HEK293 (cell line): ENCODE measurements at regions not wholly inside any gene's neighbourhood (a gene's known extent, or its start where the extent isn't known, plus 50 kb on each side); places are given as distances from the start of the nearest gene placed in this dataset.

ENCODE experiments used
- CTCF ChIP-seq: fragments of 450-650 bp; formaldehyde crosslinking; IDR thresholded peaks from 2 replicates; pipeline ENCODE4 v1.5.1; 2016; ENCODE audit warnings: missing biosample characterization, missing genetic modification characterization
- PBX3 ChIP-seq: sonication (generic); formaldehyde crosslinking; IDR thresholded peaks from 2 replicates; pipeline ENCODE4 v1.8.1; 2022; ENCODE audit warnings: mild to moderate bottlenecking, moderate library complexity, missing genetic modification reagents
- ZBTB10 ChIP-seq: fragments of 450-650 bp; formaldehyde crosslinking; IDR thresholded peaks from 2 replicates; pipeline ENCODE4 v1.5.1; 2016; ENCODE audit warnings: missing biosample characterization, missing genetic modification characterization
- ZBTB17 ChIP-seq: fragments of 450-650 bp; formaldehyde crosslinking; IDR thresholded peaks from 2 replicates; pipeline ENCODE4 v1.5.1; 2016; ENCODE audit warnings: missing biosample characterization, missing genetic modification characterization
- ZIC2 ChIP-seq: fragments of 450-650 bp; formaldehyde crosslinking; IDR thresholded peaks from 2 replicates; pipeline ENCODE4 v1.5.1; 2016; ENCODE audit warnings: missing biosample characterization, missing genetic modification characterization
- ZNF132 ChIP-seq: fragments of 450-650 bp; formaldehyde crosslinking; IDR thresholded peaks from 2 replicates; pipeline ENCODE4 v1.5.1; 2017; ENCODE audit warnings: missing biosample characterization, missing genetic modification characterization, borderline replicate concordance
- ZNF169 ChIP-seq: fragments of 450-650 bp; formaldehyde crosslinking; IDR thresholded peaks from 2 replicates; pipeline ENCODE4 v1.5.1; 2016; ENCODE audit warnings: missing biosample characterization, missing genetic modification characterization
- ZNF24 ChIP-seq: fragments of 450-650 bp; formaldehyde crosslinking; IDR thresholded peaks from 2 replicates; pipeline ENCODE4 v1.5.1; 2016; ENCODE audit warnings: missing biosample characterization, missing genetic modification characterization
- ZNF398 ChIP-seq: fragments of 450-650 bp; formaldehyde crosslinking; IDR thresholded peaks from 2 replicates; pipeline ENCODE4 v1.5.1; 2017; ENCODE audit warnings: missing biosample characterization, missing genetic modification characterization
- ZNF48 ChIP-seq: fragments of 450-650 bp; formaldehyde crosslinking; IDR thresholded peaks from 2 replicates; pipeline ENCODE4 v1.5.1; 2016; ENCODE audit warnings: missing biosample characterization, missing genetic modification characterization
- ZNF555 ChIP-seq: fragments of 450-650 bp; formaldehyde crosslinking; conservative IDR thresholded peaks from 2 replicates; pipeline ENCODE4 v1.5.1; 2017; ENCODE audit warnings: missing biosample characterization, mild to moderate bottlenecking, missing genetic modification characterization, inconsistent platforms
- ZNF670 ChIP-seq: fragments of 450-650 bp; formaldehyde crosslinking; IDR thresholded peaks from 2 replicates; pipeline ENCODE4 v1.5.1; 2016; ENCODE audit warnings: missing biosample characterization, missing genetic modification characterization, low read depth
- ZNF777 ChIP-seq: fragments of 450-650 bp; formaldehyde crosslinking; IDR thresholded peaks from 2 replicates; pipeline ENCODE4 v1.5.1; 2017; ENCODE audit warnings: missing biosample characterization, missing genetic modification characterization, borderline replicate concordance

GRCh38 chr1:217924924-217925323 lies 293.8 kb downstream of the SPATA17 start:
- TF ChIP-seq ZBTB17 (tag by site-specific recombination) (no peak), PBX3 (CRISPR knock-in tag) (no peak), CTCF (tag by site-specific recombination) (no peak), ZNF670 (tag by site-specific recombination) (no peak), ZNF132 (no peak), ZNF555 (tag by site-specific recombination) (no peak), ZNF24 (tag by site-specific recombination) (no peak), ZNF398 (tag by site-specific recombination) (no peak), ZBTB10 (tag by site-specific recombination) (no peak), ZNF48 (tag by site-specific recombination) (no peak), ZNF169 (tag by site-specific recombination) (no peak), ZNF777 (tag by site-specific recombination) (no peak), ZIC2 (no peak)
